ENCODE measurements at regions not wholly inside any gene's neighbourhood (a gene's known extent, or its start where the extent isn't known, plus 50 kb on each side); places are given as distances from the start of the nearest gene placed in this dataset.
"Not testable (repeated sequence)": the region's sequence is repeated elsewhere in the genome, so short reads cannot be mapped to it uniquely, and the experiment has no call there.

DNA sequence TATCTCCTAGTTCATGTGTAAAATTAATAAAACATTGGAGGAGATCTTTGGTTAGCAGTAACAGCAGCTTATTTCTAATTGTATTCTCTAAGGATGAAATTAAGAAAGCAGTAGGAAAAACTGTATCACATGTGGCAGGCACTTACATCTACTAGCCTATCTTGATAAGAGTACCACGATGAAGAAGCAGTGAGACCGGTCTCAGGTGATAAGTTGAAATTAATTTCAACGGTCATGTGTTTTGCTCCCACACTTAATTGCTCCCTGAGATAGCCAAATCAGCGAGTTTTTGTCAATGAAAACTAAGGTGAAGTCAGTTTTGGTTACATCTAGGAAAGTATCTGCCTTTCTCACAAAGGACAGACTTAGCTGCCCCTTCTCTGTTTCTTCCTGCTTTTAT, 115.8 kb upstream of the WIPF3 start:
- H3K27me3 Mint-ChIP-seq, result peaks cover 0 to 26% (median 15%) of the 10 kb centered on the region in 5 donors
- H3K4me1 Mint-ChIP-seq; POLR2A ChIA-PET; H3K27ac Mint-ChIP-seq; H3K36me3 ChIP-seq (ENCODE audit: control insufficient read depth in 2 of 3, insufficient read depth in 3 of 3, low read length in 3 of 3); ATAC-seq; H3K27me3 ChIP-seq (ENCODE audit: control insufficient read depth in 2 of 2, insufficient read depth in 2 of 2, low read length in 2 of 2); H3K27ac ChIP-seq (ENCODE audit: low read depth, low read length); H3K9me3 Mint-ChIP-seq; H3K4me1 ChIP-seq (ENCODE audit: control insufficient read depth in 2 of 2, insufficient read depth in 2 of 2, low read length in 2 of 2); H3K36me3 Mint-ChIP-seq; intact Hi-C loops (cut with micrococcal nuclease); DNase-seq; H3K4me3 ChIP-seq (ENCODE audit: low read length); H3K9me3 ChIP-seq (ENCODE audit: control insufficient read depth in 2 of 3, low read length in 3 of 3); H3K4me3 Mint-ChIP-seq; CTCF ChIA-PET: not testable (repeated sequence)

DNA sequence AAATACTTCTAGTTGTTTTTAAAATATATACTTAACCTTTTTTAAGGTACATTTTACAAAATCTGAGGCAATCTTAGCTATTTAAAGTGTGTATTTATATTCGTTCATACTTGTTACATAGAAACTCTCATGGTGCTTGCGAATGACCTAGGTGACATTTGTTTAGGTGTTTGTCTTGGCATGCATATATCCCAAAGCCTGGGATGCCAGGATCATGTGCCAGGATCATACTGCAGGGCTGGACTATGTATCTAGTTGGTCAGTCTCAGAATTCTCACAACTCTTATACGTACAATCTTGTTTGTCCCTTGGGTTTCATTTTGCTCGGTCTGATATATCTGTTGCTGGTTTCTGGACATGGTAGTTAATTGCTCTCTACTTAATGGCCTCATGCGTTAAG, 109.9 kb upstream of the WIPF3 start:
- ATAC-seq; H3K27me3 Mint-ChIP-seq; CTCF ChIA-PET; H3K9me3 Mint-ChIP-seq; H3K9me3 ChIP-seq (ENCODE audit: control insufficient read depth in 2 of 3, low read length in 3 of 3); H3K27me3 ChIP-seq (ENCODE audit: control insufficient read depth in 2 of 2, insufficient read depth in 2 of 2, low read length in 2 of 2); DNase-seq; H3K36me3 ChIP-seq (ENCODE audit: control insufficient read depth in 2 of 3, insufficient read depth in 3 of 3, low read length in 3 of 3); POLR2A ChIA-PET; H3K27ac Mint-ChIP-seq; intact Hi-C loops (cut with micrococcal nuclease); H3K4me3 Mint-ChIP-seq; H3K4me1 ChIP-seq (ENCODE audit: control insufficient read depth in 2 of 2, insufficient read depth in 2 of 2, low read length in 2 of 2); H3K27ac ChIP-seq (ENCODE audit: low read depth, low read length); H3K4me1 Mint-ChIP-seq; H3K36me3 Mint-ChIP-seq; H3K4me3 ChIP-seq (ENCODE audit: low read length): not testable (repeated sequence)

DNA sequence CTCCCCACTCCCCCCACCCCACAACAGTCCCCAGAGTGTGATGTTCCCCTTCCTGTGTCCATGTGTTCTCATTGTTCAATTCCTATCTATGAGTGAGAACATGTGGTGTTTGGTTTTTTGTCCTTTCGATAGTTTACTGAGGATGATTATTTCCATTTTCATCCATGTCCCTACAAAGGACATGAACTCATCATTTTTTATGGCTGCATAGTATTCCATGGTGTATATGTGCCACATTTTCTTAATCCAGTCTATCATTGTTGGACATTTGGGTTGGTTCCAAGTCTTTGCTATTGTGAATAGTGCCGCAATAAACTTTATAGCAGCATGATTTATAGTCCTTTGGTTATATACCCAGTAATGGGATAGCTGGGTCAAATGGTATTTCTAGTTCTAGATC, 106.6 kb upstream of the WIPF3 start:
- CTCF ChIA-PET, POLR2A ChIA-PET: not testable (repeated sequence)

DNA sequence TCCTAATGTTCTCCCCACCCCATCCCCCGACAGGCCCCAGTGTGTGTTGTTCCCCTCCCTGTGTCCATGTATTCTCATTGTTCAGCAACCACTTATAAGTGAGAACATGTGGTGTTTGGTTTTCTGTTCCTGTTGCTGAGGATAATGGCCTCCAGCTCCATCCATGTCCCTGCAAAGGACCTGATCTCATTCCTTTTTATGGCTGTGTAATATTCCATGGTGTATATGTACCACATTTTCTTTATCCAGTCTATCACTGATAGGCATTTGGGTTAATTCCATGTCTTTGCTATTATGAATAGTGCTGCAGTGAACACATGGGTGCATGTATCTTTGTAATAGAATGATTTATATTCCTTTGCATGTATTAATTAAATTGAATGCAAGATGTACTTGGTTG, 104.8 kb upstream of the WIPF3 start:
- H3K36me3 ChIP-seq (ENCODE audit: control insufficient read depth in 2 of 3, insufficient read depth in 3 of 3, low read length in 3 of 3); ATAC-seq; POLR2A ChIA-PET; H3K4me3 Mint-ChIP-seq; H3K4me3 ChIP-seq (ENCODE audit: low read length); H3K9me3 ChIP-seq (ENCODE audit: control insufficient read depth in 2 of 3, low read length in 3 of 3); H3K4me1 Mint-ChIP-seq; H3K9me3 Mint-ChIP-seq; H3K4me1 ChIP-seq (ENCODE audit: control insufficient read depth in 2 of 2, insufficient read depth in 2 of 2, low read length in 2 of 2); H3K27me3 ChIP-seq (ENCODE audit: control insufficient read depth in 2 of 2, insufficient read depth in 2 of 2, low read length in 2 of 2); DNase-seq; CTCF ChIA-PET; H3K36me3 Mint-ChIP-seq; H3K27ac ChIP-seq (ENCODE audit: low read depth, low read length); H3K27ac Mint-ChIP-seq; intact Hi-C loops (cut with micrococcal nuclease); H3K27me3 Mint-ChIP-seq: not testable (repeated sequence)

More for the DNA sequence above, 106.6 kb upstream of the WIPF3 start:
- H3K27ac ChIP-seq (ENCODE audit: low read depth, low read length); H3K9me3 Mint-ChIP-seq; H3K9me3 ChIP-seq (ENCODE audit: control insufficient read depth in 2 of 3, low read length in 3 of 3); ATAC-seq; H3K36me3 Mint-ChIP-seq; H3K27me3 Mint-ChIP-seq; H3K27ac Mint-ChIP-seq; DNase-seq; H3K27me3 ChIP-seq (ENCODE audit: control insufficient read depth in 2 of 2, insufficient read depth in 2 of 2, low read length in 2 of 2); H3K36me3 ChIP-seq (ENCODE audit: control insufficient read depth in 2 of 3, insufficient read depth in 3 of 3, low read length in 3 of 3); H3K4me3 ChIP-seq (ENCODE audit: low read length); H3K4me3 Mint-ChIP-seq; H3K4me1 Mint-ChIP-seq; intact Hi-C loops (cut with micrococcal nuclease); H3K4me1 ChIP-seq (ENCODE audit: control insufficient read depth in 2 of 2, insufficient read depth in 2 of 2, low read length in 2 of 2): not testable (repeated sequence)

DNA sequence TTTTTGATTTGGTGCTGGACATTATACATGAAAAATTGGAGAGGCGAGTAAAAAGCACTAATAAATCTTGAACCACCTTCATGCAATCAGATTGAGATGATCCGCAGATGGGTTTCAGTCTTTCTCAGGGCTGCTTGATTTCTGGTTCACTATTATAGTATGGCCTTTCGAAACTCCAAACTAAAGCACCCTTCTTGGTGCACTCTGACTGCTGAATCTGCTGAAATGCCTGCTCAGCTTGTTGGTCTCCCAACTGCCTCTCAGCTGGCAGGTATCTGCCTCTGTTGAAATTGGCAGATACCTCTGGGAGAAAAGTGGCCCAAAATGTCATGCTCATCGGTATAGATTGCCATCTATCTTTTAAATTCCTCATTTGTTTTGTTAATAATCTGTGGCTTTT, 102.5 kb upstream of the WIPF3 start:
- H3K27ac ChIP-seq (ENCODE audit: low read depth, low read length); H3K27me3 ChIP-seq (ENCODE audit: control insufficient read depth in 2 of 2, insufficient read depth in 2 of 2, low read length in 2 of 2); H3K27me3 Mint-ChIP-seq; CTCF ChIA-PET; H3K36me3 ChIP-seq (ENCODE audit: control insufficient read depth in 2 of 3, insufficient read depth in 3 of 3, low read length in 3 of 3); H3K9me3 ChIP-seq (ENCODE audit: control insufficient read depth in 2 of 3, low read length in 3 of 3); H3K4me3 Mint-ChIP-seq; intact Hi-C loops (cut with micrococcal nuclease); POLR2A ChIA-PET; H3K27ac Mint-ChIP-seq; DNase-seq; H3K4me1 ChIP-seq (ENCODE audit: control insufficient read depth in 2 of 2, insufficient read depth in 2 of 2, low read length in 2 of 2); H3K4me3 ChIP-seq (ENCODE audit: low read length); H3K4me1 Mint-ChIP-seq; H3K36me3 Mint-ChIP-seq; ATAC-seq: not testable (repeated sequence)
- H3K9me3 Mint-ChIP-seq, result peaks cover 0 to 15% (median 2%) of the 10 kb centered on the region in 11 donors

DNA sequence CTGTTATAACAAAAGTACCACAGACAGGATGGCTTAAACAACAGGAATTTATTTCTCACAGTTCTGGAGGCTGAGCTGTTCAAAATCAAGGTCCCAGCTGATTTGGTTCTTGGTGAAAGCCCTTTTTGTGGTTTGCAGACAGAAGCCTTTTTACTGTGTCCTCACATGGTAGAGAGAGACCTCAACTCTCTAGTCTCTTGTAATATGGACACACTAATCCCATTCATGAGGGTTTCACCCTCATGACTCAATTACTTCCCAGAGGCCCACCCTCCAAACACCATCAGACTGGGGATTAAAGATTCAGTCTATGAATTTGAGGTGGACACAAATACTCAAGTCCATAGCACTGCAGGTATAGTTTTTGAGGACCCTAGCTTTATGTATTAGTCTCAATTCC, 97.3 kb upstream of the WIPF3 start:
- DNase-seq; ATAC-seq; H3K36me3 ChIP-seq (ENCODE audit: control insufficient read depth in 2 of 3, insufficient read depth in 3 of 3, low read length in 3 of 3); H3K27me3 ChIP-seq (ENCODE audit: control insufficient read depth in 2 of 2, insufficient read depth in 2 of 2, low read length in 2 of 2); H3K4me1 ChIP-seq (ENCODE audit: control insufficient read depth in 2 of 2, insufficient read depth in 2 of 2, low read length in 2 of 2); H3K4me3 ChIP-seq (ENCODE audit: low read length); POLR2A ChIA-PET; H3K27ac ChIP-seq (ENCODE audit: low read depth, low read length); CTCF ChIA-PET; intact Hi-C loops (cut with micrococcal nuclease); H3K36me3 Mint-ChIP-seq; H3K9me3 ChIP-seq (ENCODE audit: control insufficient read depth in 2 of 3, low read length in 3 of 3); H3K4me3 Mint-ChIP-seq; H3K4me1 Mint-ChIP-seq; H3K27ac Mint-ChIP-seq: not testable (repeated sequence)
- peaks cover 0 to 11% (median 0%) of the 10 kb centered on the region in 11 donors for H3K9me3 Mint-ChIP-seq
- H3K27me3 Mint-ChIP-seq, result peaks cover 8 to 22% (median 15%) of the 10 kb centered on the region in 5 donors

DNA sequence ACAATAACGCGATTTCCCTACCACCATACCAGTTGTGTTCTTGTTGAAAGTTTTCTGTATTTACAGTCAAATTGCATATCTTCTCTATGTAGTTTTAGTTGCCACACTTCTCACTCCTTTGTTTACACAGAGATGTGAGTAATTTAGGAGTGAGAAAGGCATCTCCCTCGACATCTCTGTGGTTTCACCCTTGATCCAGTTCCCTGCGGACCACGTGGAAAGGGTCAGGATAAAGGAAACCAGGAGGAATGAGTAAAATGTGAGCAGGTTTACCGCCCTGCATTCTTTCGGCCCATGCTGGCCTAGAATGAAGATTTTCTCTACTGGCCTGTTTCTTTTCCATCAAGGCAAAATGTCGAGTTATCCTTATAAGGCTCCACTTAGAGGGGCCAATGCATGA, 83.2 kb upstream of the WIPF3 start:
- H3K27me3 ChIP-seq (ENCODE audit: control insufficient read depth in 2 of 2, insufficient read depth in 2 of 2, low read length in 2 of 2); H3K36me3 Mint-ChIP-seq; H3K9me3 Mint-ChIP-seq; ATAC-seq; H3K4me1 ChIP-seq (ENCODE audit: control insufficient read depth in 2 of 2, insufficient read depth in 2 of 2, low read length in 2 of 2); H3K4me1 Mint-ChIP-seq; H3K9me3 ChIP-seq (ENCODE audit: control insufficient read depth in 2 of 3, low read length in 3 of 3); H3K36me3 ChIP-seq (ENCODE audit: control insufficient read depth in 2 of 3, insufficient read depth in 3 of 3, low read length in 3 of 3); H3K4me3 Mint-ChIP-seq; H3K4me3 ChIP-seq (ENCODE audit: low read length); H3K27ac Mint-ChIP-seq; DNase-seq; intact Hi-C loops (cut with micrococcal nuclease); POLR2A ChIA-PET; CTCF ChIA-PET; H3K27ac ChIP-seq (ENCODE audit: low read depth, low read length): not testable (repeated sequence)
- peaks cover 9 to 24% (median 12%) of the 10 kb centered on the region in 5 donors for H3K27me3 Mint-ChIP-seq
